ENCODE measurements at regions not wholly inside any gene's neighbourhood (a gene's known extent, or its start where the extent isn't known, plus 50 kb on each side); places are given as distances from the start of the nearest gene placed in this dataset.
A peak's percentile ranks its signal among the peaks of the same experiment; 100 is the strongest.

- Histone ChIP-seq H3K27me3 (ENCODE audit: control insufficient read depth, insufficient read depth, low read length) (no peaks in the 10 kb centered on the region), H3K36me3 (ENCODE audit: control insufficient read depth, insufficient read depth, low read length) (no peaks in the 10 kb centered on the region), H3K4me3 (ENCODE audit: low read depth, low read length) (no peak overlapping the region)
- TF ChIP-seq CTCF (IDR thresholded peaks at IDR 0.05; ENCODE audit: insufficient read depth, low read length, severe bottlenecking): no peak
- FAIRE-seq (no peak), DNase-seq (ENCODE audit: low read depth) (no peak)
Observed at GRCh38 chr6:25025248-25025918, 89.6 kb upstream of the RIPOR2 start.

GRCh38 chr6:25025919-25026301, 90.2 kb upstream of the RIPOR2 start:
- Histone ChIP-seq H3K36me3 (ENCODE audit: control insufficient read depth, insufficient read depth, low read length) (no peaks in the 10 kb centered on the region), H3K4me3 (ENCODE audit: low read depth, low read length) (no peak overlapping the region), H3K27me3 (ENCODE audit: control insufficient read depth, insufficient read depth, low read length) (no peaks in the 10 kb centered on the region)
- no peak for TF ChIP-seq CTCF (IDR thresholded peaks at IDR 0.05; ENCODE audit: insufficient read depth, low read length, severe bottlenecking)
- peak; percentile 70 for DNase-seq (ENCODE audit: low read depth)
- no peak for FAIRE-seq

GRCh38 chr6:25026723-25027122, 91.0 kb upstream of the RIPOR2 start:
- DNase-seq (ENCODE audit: low read depth) (peak; percentile 65), FAIRE-seq (no peak)
- Histone ChIP-seq H3K36me3 (ENCODE audit: control insufficient read depth, insufficient read depth, low read length) (no peaks in the 10 kb centered on the region), H3K27me3 (ENCODE audit: control insufficient read depth, insufficient read depth, low read length) (no peaks in the 10 kb centered on the region), H3K4me3 (ENCODE audit: low read depth, low read length) (no peak overlapping the region)
- no peak for TF ChIP-seq CTCF (IDR thresholded peaks at IDR 0.05; ENCODE audit: insufficient read depth, low read length, severe bottlenecking)

- Histone ChIP-seq H3K36me3 (ENCODE audit: control insufficient read depth, insufficient read depth, low read length) (no peaks in the 10 kb centered on the region), H3K4me3 (ENCODE audit: low read depth, low read length) (no peak overlapping the region), H3K27me3 (ENCODE audit: control insufficient read depth, insufficient read depth, low read length) (no peaks in the 10 kb centered on the region)
- FAIRE-seq (no peak), DNase-seq (ENCODE audit: low read depth) (no peak)
- peak; percentile 33 for TF ChIP-seq CTCF (IDR thresholded peaks at IDR 0.05; ENCODE audit: insufficient read depth, low read length, severe bottlenecking)
Observed at GRCh38 chr6:25027221-25027916, 91.6 kb upstream of the RIPOR2 start.

GRCh38 chr6:25028328-25028727, 92.6 kb upstream of the RIPOR2 start:
- TF ChIP-seq CTCF (IDR thresholded peaks at IDR 0.05; ENCODE audit: insufficient read depth, low read length, severe bottlenecking): no peak
- no peak for FAIRE-seq

More at GRCh38 chr6:25028328-25028727, 92.6 kb upstream of the RIPOR2 start:
- H3K36me3 ChIP-seq (ENCODE audit: control insufficient read depth, insufficient read depth, low read length): no peaks in the 10 kb centered on the region
- DNase-seq (ENCODE audit: low read depth): no peak
- no peaks in the 10 kb centered on the region for H3K27me3 ChIP-seq (ENCODE audit: control insufficient read depth, insufficient read depth, low read length)
- no peak overlapping the region for H3K4me3 ChIP-seq (ENCODE audit: low read depth, low read length)

Data from bronchial epithelial cell (primary cell).